ENCODE measurements at regions not wholly inside any gene's neighbourhood (a gene's known extent, or its start where the extent isn't known, plus 50 kb on each side); places are given as distances from the start of the nearest gene placed in this dataset.

DNA sequence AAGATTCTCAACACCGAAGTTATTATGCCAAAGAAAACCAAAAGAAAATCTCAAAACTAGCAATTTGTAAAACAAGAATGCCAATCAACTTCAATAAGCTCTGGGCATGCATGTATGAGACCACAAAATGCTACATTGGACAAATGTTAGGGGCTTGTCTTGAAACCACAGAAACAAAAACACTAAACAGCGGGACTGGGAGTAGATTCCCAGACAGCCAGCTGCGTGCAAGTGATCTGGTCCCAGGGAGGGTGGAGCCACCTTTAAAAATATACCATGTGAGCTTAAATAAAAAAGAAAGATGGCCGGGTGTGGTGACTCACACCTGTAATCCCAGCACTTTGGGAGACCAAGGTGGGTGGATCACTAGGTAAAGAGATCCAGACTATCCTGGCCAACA is 163.6 kb upstream of the PRICKLE2 start:
- no peak for DNase-seq
- H3K4me1 ChIP-seq, result no peaks in the 10 kb centered on the region
- H3K27ac ChIP-seq, result no peak overlapping the region
- TF ChIP-seq POLR2AphosphoS5 (IDR thresholded peaks at IDR 0.05), result no peak
- TF ChIP-seq POLR2A (IDR thresholded peaks at IDR 0.05), result no peak
- TF ChIP-seq, protein P1, sequence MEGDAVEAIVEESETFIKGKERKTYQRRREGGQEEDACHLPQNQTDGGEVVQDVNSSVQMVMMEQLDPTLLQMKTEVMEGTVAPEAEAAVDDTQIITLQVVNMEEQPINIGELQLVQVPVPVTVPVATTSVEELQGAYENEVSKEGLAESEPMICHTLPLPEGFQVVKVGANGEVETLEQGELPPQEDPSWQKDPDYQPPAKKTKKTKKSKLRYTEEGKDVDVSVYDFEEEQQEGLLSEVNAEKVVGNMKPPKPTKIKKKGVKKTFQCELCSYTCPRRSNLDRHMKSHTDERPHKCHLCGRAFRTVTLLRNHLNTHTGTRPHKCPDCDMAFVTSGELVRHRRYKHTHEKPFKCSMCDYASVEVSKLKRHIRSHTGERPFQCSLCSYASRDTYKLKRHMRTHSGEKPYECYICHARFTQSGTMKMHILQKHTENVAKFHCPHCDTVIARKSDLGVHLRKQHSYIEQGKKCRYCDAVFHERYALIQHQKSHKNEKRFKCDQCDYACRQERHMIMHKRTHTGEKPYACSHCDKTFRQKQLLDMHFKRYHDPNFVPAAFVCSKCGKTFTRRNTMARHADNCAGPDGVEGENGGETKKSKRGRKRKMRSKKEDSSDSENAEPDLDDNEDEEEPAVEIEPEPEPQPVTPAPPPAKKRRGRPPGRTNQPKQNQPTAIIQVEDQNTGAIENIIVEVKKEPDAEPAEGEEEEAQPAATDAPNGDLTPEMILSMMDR (IDR thresholded peaks at IDR 0.05 in 8 of 11, conservative IDR thresholded peaks at IDR 0.05 in 3 of 11), result no peak
- H3K36me3 ChIP-seq, result no peaks in the 10 kb centered on the region
- WGBS, 5 donors, result 82 to 93% (median 88%) methylated on average over 4 of the region's 4 CpGs
- H3K27me3 ChIP-seq (replicated peaks in 1 of 7), result no peaks in the 10 kb centered on the region
- intact Hi-C loops (cut with DNase I; ENCODE audit: low total_unique reads), result no loop called here
- H3K9me3 ChIP-seq, result no peaks in the 10 kb centered on the region
- H3K4me3 ChIP-seq, result no peak overlapping the region

DNA sequence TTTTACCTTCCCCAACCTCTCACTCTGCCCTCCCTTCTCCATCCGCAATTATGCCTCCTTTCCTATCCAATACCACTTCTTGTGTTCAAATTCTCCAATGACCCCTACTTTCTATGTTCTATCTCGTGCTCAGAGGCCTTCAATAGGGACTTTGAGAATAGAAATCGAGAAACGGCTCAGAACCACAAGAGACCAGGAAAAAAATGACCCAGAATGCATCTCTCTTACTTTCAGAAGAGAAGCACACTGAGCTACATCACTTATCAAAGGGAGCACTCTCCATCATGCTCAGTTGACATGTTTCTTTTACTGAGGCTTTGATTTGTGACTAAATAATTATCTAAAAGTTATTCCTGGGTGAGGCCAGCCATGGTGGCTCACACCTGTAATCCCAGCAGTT is 162.4 kb upstream of the PRICKLE2 start:
- Histone ChIP-seq H3K27ac (no peak overlapping the region), H3K4me1 (no peaks in the 10 kb centered on the region), H3K36me3 (no peaks in the 10 kb centered on the region), H3K4me3 (no peak overlapping the region), H3K27me3 (replicated peaks in 1 of 7) (no peaks in the 10 kb centered on the region), H3K9me3 (no peaks in the 10 kb centered on the region)
- intact Hi-C loops (cut with DNase I; ENCODE audit: low total_unique reads), result no loop called here
- 71 to 83% (median 82%) methylated on average over 4 of the region's 4 CpGs for WGBS, 5 donors
- DNase-seq, result no peak
- TF ChIP-seq, protein P1 (IDR thresholded peaks at IDR 0.05 in 8 of 11, conservative IDR thresholded peaks at IDR 0.05 in 3 of 11), result no peak
- no peak for TF ChIP-seq POLR2AphosphoS5 (IDR thresholded peaks at IDR 0.05)

DNA sequence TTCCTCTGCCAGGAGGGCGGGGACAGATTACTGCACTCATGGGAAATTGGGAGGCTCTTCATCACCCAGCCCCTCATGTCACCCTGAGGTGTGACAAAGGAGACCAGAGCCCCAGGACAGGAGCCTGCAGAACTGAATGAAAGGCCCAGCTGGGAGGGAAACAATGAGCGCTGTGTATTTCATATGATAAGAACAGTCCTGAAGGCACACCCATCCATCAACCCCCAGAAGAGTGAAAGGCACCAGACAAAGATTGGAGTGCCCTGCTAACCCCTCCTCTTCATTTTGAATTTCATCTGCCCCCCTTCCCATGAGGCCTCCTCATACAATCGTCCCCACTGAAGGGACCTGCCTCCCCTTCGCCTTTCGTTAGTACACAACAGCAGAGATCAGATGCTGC is 160.0 kb upstream of the PRICKLE2 start:
- no peak for DNase-seq
- intact Hi-C loops (cut with DNase I; ENCODE audit: low total_unique reads), result no loop called here
- TF ChIP-seq POLR2A (IDR thresholded peaks at IDR 0.05) (no peak), POLR2AphosphoS5 (IDR thresholded peaks at IDR 0.05) (no peak)
- TF ChIP-seq, protein P1 (IDR thresholded peaks at IDR 0.05 in 8 of 11, conservative IDR thresholded peaks at IDR 0.05 in 3 of 11), result no peak
- no peak overlapping the region for H3K4me3 ChIP-seq
- H3K27ac ChIP-seq, result no peak overlapping the region
- H3K4me1 ChIP-seq, result no peaks in the 10 kb centered on the region
- H3K9me3 ChIP-seq, result no peaks in the 10 kb centered on the region
- H3K27me3 ChIP-seq (replicated peaks in 1 of 7), result no peaks in the 10 kb centered on the region
- WGBS, 5 donors, result 80 to 88% (median 85%) methylated on average over 5 of the region's 5 CpGs
- no peaks in the 10 kb centered on the region for H3K36me3 ChIP-seq

DNA sequence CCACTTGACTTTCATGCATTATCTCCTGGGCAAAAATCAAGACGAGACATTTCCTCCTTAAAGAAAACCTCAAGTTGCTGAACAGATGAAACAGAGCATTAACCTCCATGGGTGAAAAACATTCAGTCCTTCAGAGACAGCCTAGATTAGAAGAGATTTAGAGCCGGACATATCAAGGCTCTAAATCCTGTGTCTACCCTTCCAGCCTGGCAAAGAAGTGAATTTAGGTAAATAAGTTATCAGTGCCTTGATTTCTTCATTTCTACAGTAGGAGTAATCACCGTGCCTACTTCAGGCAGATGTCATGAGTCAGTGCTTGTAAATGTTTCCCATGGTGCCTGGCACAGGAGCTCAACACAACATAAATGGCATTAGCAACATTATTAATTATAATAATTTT is 159.3 kb upstream of the PRICKLE2 start:
- Histone ChIP-seq H3K36me3 (no peaks in the 10 kb centered on the region), H3K4me3 (no peak overlapping the region), H3K4me1 (no peaks in the 10 kb centered on the region), H3K9me3 (no peaks in the 10 kb centered on the region), H3K27ac (no peak overlapping the region), H3K27me3 (replicated peaks in 1 of 7) (no peaks in the 10 kb centered on the region)
- no peak for DNase-seq
- intact Hi-C loops (cut with DNase I; ENCODE audit: low total_unique reads), result no loop called here
- TF ChIP-seq, protein P1 (IDR thresholded peaks at IDR 0.05 in 8 of 11, conservative IDR thresholded peaks at IDR 0.05 in 3 of 11), result no peak
- no peak for TF ChIP-seq POLR2A (IDR thresholded peaks at IDR 0.05)
- no peak for TF ChIP-seq POLR2AphosphoS5 (IDR thresholded peaks at IDR 0.05)
- 78 to 92% (median 88%) methylated on average over 3 of the region's 3 CpGs for WGBS, 5 donors

Measured in spleen (tissue), 11 donors.